GM23338 (cell line): ENCODE measurements at regions not wholly inside any gene's neighbourhood (a gene's known extent, or its start where the extent isn't known, plus 50 kb on each side); places are given as distances from the start of the nearest gene placed in this dataset.

Experiments used
- ATAC-seq: fragments of 200-7000 bp; cut with Tn5 transposase; 3 replicates; pipeline ENCODE4 v1.9.1; 2020
- DNase-seq: peaks from one replicate; pipeline ENCODE4 v3.0.0-alpha.2; 2015; ENCODE audit warnings: low spot score
- H2AFZ ChIP-seq: fragments of 200-600 bp; sonication (generic); 2 replicates; pipeline ENCODE4 v1.8.0; 2016; ENCODE audit warnings: antibody characterized with exemption, mild to moderate bottlenecking, moderate library complexity
- H3F3A ChIP-seq: fragments of 200-600 bp; sonication (generic); replicated peaks from 2 replicates; pipeline ENCODE4 v1.8.0; 2017; ENCODE audit warnings: antibody characterized with exemption, mixed run types, low read depth
- H3K27ac ChIP-seq: fragments of 200-600 bp; sonication (generic); 2 replicates; pipeline ENCODE4 v1.6.1; 2016; ENCODE audit warnings: low read depth
- H3K27me3 ChIP-seq: fragments of 200-600 bp; sonication (generic); 2 replicates; pipeline ENCODE4 v1.8.0; 2016; ENCODE audit warnings: mild to moderate bottlenecking, mixed run types, moderate library complexity; ENCODE audit not compliant: insufficient read depth
- H3K36me3 ChIP-seq: fragments of 200-600 bp; sonication (generic); 2 replicates; pipeline ENCODE4 v1.8.0; 2016; ENCODE audit warnings: mild to moderate bottlenecking; ENCODE audit not compliant: insufficient read depth
- H3K4me1 ChIP-seq: fragments of 200-600 bp; sonication (generic); 2 replicates; pipeline ENCODE4 v1.8.0; 2016; ENCODE audit warnings: mild to moderate bottlenecking, moderate library complexity; ENCODE audit not compliant: insufficient read depth
- H3K4me2 ChIP-seq: fragments of 200-600 bp; sonication (generic); 2 replicates; pipeline ENCODE4 v1.7.1; 2017; ENCODE audit warnings: mixed run types
- H3K4me3 ChIP-seq: fragments of 200-600 bp; sonication (generic); 2 replicates; pipeline ENCODE4 v1.6.1; 2016; ENCODE audit warnings: mixed run types
- H3K79me2 ChIP-seq: fragments of 200-600 bp; sonication (generic); replicated peaks from 2 replicates; pipeline ENCODE4 v1.8.0; 2017; ENCODE audit warnings: mild to moderate bottlenecking; ENCODE audit not compliant: insufficient read depth
- H3K9me2 ChIP-seq: fragments of 200-600 bp; sonication (generic); 2 replicates; pipeline ENCODE4 v1.8.0; 2017; ENCODE audit not compliant: insufficient read depth
- H4K20me1 ChIP-seq: fragments of 200-600 bp; sonication (generic); replicated peaks from 2 replicates; pipeline ENCODE4 v1.8.0; 2017; ENCODE audit warnings: mild to moderate bottlenecking; ENCODE audit not compliant: insufficient read depth
- H3K27ac Mint-ChIP-seq: 2 replicates; pipeline ENCODE4 v1.8.0; 2020; ENCODE audit warnings: inconsistent platforms, mild to moderate bottlenecking, moderate library complexity, mixed read lengths
- H3K27me3 Mint-ChIP-seq: 3 replicates; pipeline ENCODE4 v1.8.0; 2022; ENCODE audit warnings: low read depth, mild to moderate bottlenecking, moderate library complexity, mixed read lengths, inconsistent platforms; ENCODE audit not compliant: insufficient read depth, poor library complexity
- H3K36me3 Mint-ChIP-seq: 3 replicates; pipeline ENCODE4 v1.8.0; 2021; ENCODE audit warnings: low read depth, mild to moderate bottlenecking, inconsistent platforms, moderate library complexity, mixed read lengths
- H3K4me1 Mint-ChIP-seq: 3 replicates; pipeline ENCODE4 v1.8.0; 2020; ENCODE audit warnings: mild to moderate bottlenecking, inconsistent platforms, mixed read lengths
- H3K4me3 Mint-ChIP-seq: 3 replicates; pipeline ENCODE4 v1.8.0; 2021; ENCODE audit warnings: moderate library complexity, mild to moderate bottlenecking, inconsistent platforms, mixed read lengths
- H3K9me3 Mint-ChIP-seq: 3 replicates; pipeline ENCODE4 v1.8.0; 2020; ENCODE audit warnings: moderate library complexity, mild to moderate bottlenecking, inconsistent platforms, mixed read lengths
- CREB1 ChIP-seq: fragments of 250-450 bp; sonication (Bioruptor Pico); IDR thresholded peaks from 2 replicates; pipeline ENCODE4 v1.5.0; 2020; ENCODE audit warnings: low read depth, mild to moderate bottlenecking, moderate library complexity
- CTCF ChIP-seq, 2 experiments: fragments of 200-600 bp in 1 of 2; sonication (generic) in 1 of 2; conservative IDR thresholded peaks; 2 replicates each; pipeline versions ENCODE4 v1.5.1 to v1.6.1; 2016 to 2017; ENCODE audit warnings: antibody characterized with exemption in 2 of 2, low read depth in 2 of 2, mild to moderate bottlenecking in 2 of 2, moderate library complexity in 1 of 2
- ETS1 ChIP-seq: IDR thresholded peaks from 2 replicates; pipeline ENCODE4 v1.6.1; 2016; ENCODE audit warnings: antibody characterized with exemption
- EZH2 ChIP-seq: fragments of 200-600 bp; sonication (generic); IDR thresholded peaks from one replicate; pipeline ENCODE4 v1.8.0; 2017; ENCODE audit warnings: antibody characterized with exemption, mild to moderate bottlenecking, low read depth; ENCODE audit not compliant: unreplicated experiment
- EZH2phosphoT487 ChIP-seq: fragments of 200-600 bp; sonication (generic); IDR thresholded peaks from one replicate; pipeline ENCODE4 v1.8.1; 2018; ENCODE audit warnings: antibody characterized with exemption; ENCODE audit not compliant: unreplicated experiment
- JUNB ChIP-seq: IDR thresholded peaks from one replicate; pipeline ENCODE4 v1.6.1; 2016; ENCODE audit warnings: antibody characterized with exemption; ENCODE audit not compliant: unreplicated experiment
- NANOG ChIP-seq: IDR thresholded peaks from 2 replicates; pipeline ENCODE4 v1.6.1; 2016; ENCODE audit warnings: antibody characterized with exemption, borderline replicate concordance
- POLR2AphosphoS5 ChIP-seq: IDR thresholded peaks from 2 replicates; pipeline ENCODE4 v1.6.1; 2016; ENCODE audit warnings: antibody characterized with exemption, low read depth
- REST ChIP-seq: IDR thresholded peaks from one replicate; pipeline ENCODE4 v1.6.1; 2018; ENCODE audit warnings: antibody characterized with exemption; ENCODE audit not compliant: unreplicated experiment
- STAT1 ChIP-seq: IDR thresholded peaks from one replicate; pipeline ENCODE4 v1.6.1; 2016; ENCODE audit warnings: antibody characterized with exemption; ENCODE audit not compliant: unreplicated experiment
- ZNF114 ChIP-seq: fragments of 250-450 bp; sonication (Bioruptor Pico); IDR thresholded peaks from 2 replicates; pipeline ENCODE4 v1.5.0; 2020; ENCODE audit warnings: mild to moderate bottlenecking, moderate library complexity
- ZNF331 ChIP-seq: fragments of 250-450 bp; sonication (Bioruptor Pico); IDR thresholded peaks from 2 replicates; pipeline ENCODE4 v1.5.0; 2020; ENCODE audit warnings: low read depth, mild to moderate bottlenecking, moderate library complexity
- ZNF462 ChIP-seq: fragments of 250-450 bp; sonication (Bioruptor Pico); IDR thresholded peaks from 2 replicates; pipeline ENCODE4 v1.5.0; 2020; ENCODE audit warnings: mild to moderate bottlenecking, moderate library complexity

- Histone ChIP-seq H2AFZ (no peak overlapping the region), H3K4me2 (no peak overlapping the region), H3K4me1 (no peaks in the 10 kb centered on the region), H3F3A (no peaks in the 10 kb centered on the region), H4K20me1 (no peaks in the 10 kb centered on the region), H3K27me3 (no peaks in the 10 kb centered on the region), H3K9me2 (peaks cover 6% of the 10 kb centered on the region; the same call in 1 of the 2 replicates), H3K36me3 (peaks cover 4% of the 10 kb centered on the region; the same call in 1 of the 2 replicates), H3K27ac (no peak overlapping the region), H3K4me3 (no peak overlapping the region), H3K79me2 (no peaks in the 10 kb centered on the region)
- no peak for TF ChIP-seq CTCF (conservative IDR thresholded peaks at IDR 0.05; ENCODE audit: low read depth in 2 of 2)
- no peak for TF ChIP-seq EZH2phosphoT487
- TF ChIP-seq ZNF114 (CRISPR knock-in tag) = no peak
- TF ChIP-seq CREB1 (CRISPR knock-in tag) = no peak
- TF ChIP-seq NANOG = no peak
- TF ChIP-seq ZNF331 (CRISPR knock-in tag) = no peak
- TF ChIP-seq STAT1 = no peak
- TF ChIP-seq EZH2 = no peak
- no peak for TF ChIP-seq ZNF462 (CRISPR knock-in tag)
- TF ChIP-seq POLR2AphosphoS5 = no peak
- TF ChIP-seq REST = no peak
- TF ChIP-seq ETS1 = no peak
- TF ChIP-seq JUNB = no peak
- Mint-ChIP-seq H3K4me3 (no peak overlapping the region), H3K27ac (no peak overlapping the region), H3K36me3 (peaks cover 6% of the 10 kb centered on the region; the same call in 2 of the 3 replicates), H3K27me3 (no peaks in the 10 kb centered on the region), H3K4me1 (no peaks in the 10 kb centered on the region; the same call in 1 of the 3 replicates), H3K9me3 (0 out of 3 replicates have a peak, but pooled peaks cover 3% of the 10 kb centered on the region)
- DNase-seq (no peak), ATAC-seq (no peak)
These were observed 514.2 kb upstream of the TLE4 start for GRCh38 chr9:79057576-79057975.
